Ovary (tissue), 3 donors: ENCODE measurements at regions not wholly inside any gene's neighbourhood (a gene's known extent, or its start where the extent isn't known, plus 50 kb on each side); places are given as distances from the start of the nearest gene placed in this dataset.

ENCODE experiments used
- POLR2A ChIP-seq: fragments of 450-650 bp; IDR thresholded peaks from one replicate; pipeline ENCODE4 v1.6.1; 2017; ENCODE audit warnings: antibody characterized with exemption, mild to moderate bottlenecking, moderate library complexity
- TF ChIP-seq, protein P1 (sequence below), 3 donors: fragments of 450-650 bp in 2 of 3; fragments of 200-600 bp in 1 of 3; IDR thresholded peaks; one replicate each; pipeline versions ENCODE4 v1.5.1 to v1.8.0; 2016 to 2022; ENCODE audit warnings: antibody characterized with exemption in 3 of 3, mild to moderate bottlenecking in 1 of 3
- donor health status: DM: no; HTN: no; CAD: no.

DNA sequence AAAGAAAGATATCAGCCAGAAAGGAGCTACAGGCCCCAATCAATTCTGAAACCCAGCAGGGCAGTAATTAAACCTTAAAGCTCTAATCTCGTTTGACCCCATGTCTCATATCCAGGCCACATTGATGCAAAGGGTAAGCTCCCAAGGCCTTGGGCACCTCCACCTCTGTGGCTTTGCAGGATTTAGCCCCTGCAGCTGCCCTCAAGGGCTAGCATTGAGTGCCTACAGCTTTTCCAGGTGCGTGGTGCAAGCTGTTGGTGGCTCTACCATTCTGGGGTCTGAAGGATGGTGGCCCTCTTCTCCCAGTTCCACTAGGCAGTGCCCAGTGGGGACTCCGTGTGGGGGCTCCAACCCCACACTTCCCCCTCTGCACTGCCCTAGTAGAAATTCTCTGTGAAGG is 429.9 kb downstream of the NPHP4 start:
- TF ChIP-seq POLR2A, result no peak
- TF ChIP-seq, protein P1, sequence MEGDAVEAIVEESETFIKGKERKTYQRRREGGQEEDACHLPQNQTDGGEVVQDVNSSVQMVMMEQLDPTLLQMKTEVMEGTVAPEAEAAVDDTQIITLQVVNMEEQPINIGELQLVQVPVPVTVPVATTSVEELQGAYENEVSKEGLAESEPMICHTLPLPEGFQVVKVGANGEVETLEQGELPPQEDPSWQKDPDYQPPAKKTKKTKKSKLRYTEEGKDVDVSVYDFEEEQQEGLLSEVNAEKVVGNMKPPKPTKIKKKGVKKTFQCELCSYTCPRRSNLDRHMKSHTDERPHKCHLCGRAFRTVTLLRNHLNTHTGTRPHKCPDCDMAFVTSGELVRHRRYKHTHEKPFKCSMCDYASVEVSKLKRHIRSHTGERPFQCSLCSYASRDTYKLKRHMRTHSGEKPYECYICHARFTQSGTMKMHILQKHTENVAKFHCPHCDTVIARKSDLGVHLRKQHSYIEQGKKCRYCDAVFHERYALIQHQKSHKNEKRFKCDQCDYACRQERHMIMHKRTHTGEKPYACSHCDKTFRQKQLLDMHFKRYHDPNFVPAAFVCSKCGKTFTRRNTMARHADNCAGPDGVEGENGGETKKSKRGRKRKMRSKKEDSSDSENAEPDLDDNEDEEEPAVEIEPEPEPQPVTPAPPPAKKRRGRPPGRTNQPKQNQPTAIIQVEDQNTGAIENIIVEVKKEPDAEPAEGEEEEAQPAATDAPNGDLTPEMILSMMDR (IDR thresholded peaks at IDR 0.05), result no peak
